ENCODE measurements at regions not wholly inside any gene's neighbourhood (a gene's known extent, or its start where the extent isn't known, plus 50 kb on each side); places are given as distances from the start of the nearest gene placed in this dataset.

DNA sequence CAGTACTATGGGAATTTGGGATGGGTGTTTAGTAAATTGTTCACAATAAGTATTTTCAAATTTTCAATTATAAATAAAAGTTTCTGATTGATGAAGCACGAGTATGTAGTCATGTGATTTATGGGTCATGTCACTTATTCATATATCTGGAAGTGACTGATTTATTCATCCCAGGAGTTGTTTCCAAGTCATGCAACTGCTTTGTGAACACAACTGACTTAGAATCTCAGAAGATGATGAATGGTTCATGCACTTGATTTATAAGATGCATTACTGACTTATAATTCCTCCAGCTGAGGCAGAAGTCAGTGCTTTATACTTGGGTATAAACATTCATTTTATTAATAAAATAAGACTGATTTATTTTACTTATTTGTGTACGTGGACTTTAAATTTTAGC, 137.8 kb upstream of the CBLB start:
- TF ChIP-seq EZH2phosphoT487 (IDR thresholded peaks at IDR 0.05; ENCODE audit: borderline replicate concordance, low read depth) (no peak), POLR2AphosphoS5 (IDR thresholded peaks at IDR 0.05; ENCODE audit: low read depth, low read length) (no peak), MXI1 (IDR thresholded peaks at IDR 0.05; ENCODE audit: low read depth, low read length) (no peak), GATA2 (CRISPR knock-in tag; IDR thresholded peaks at IDR 0.05) (no peak)
- TF ChIP-seq, protein P1, sequence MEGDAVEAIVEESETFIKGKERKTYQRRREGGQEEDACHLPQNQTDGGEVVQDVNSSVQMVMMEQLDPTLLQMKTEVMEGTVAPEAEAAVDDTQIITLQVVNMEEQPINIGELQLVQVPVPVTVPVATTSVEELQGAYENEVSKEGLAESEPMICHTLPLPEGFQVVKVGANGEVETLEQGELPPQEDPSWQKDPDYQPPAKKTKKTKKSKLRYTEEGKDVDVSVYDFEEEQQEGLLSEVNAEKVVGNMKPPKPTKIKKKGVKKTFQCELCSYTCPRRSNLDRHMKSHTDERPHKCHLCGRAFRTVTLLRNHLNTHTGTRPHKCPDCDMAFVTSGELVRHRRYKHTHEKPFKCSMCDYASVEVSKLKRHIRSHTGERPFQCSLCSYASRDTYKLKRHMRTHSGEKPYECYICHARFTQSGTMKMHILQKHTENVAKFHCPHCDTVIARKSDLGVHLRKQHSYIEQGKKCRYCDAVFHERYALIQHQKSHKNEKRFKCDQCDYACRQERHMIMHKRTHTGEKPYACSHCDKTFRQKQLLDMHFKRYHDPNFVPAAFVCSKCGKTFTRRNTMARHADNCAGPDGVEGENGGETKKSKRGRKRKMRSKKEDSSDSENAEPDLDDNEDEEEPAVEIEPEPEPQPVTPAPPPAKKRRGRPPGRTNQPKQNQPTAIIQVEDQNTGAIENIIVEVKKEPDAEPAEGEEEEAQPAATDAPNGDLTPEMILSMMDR (IDR thresholded peaks at IDR 0.05) = no peak
- TF ChIP-seq, protein P2, sequence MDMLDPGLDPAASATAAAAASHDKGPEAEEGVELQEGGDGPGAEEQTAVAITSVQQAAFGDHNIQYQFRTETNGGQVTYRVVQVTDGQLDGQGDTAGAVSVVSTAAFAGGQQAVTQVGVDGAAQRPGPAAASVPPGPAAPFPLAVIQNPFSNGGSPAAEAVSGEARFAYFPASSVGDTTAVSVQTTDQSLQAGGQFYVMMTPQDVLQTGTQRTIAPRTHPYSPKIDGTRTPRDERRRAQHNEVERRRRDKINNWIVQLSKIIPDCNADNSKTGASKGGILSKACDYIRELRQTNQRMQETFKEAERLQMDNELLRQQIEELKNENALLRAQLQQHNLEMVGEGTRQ (IDR thresholded peaks at IDR 0.05; ENCODE audit: borderline replicate concordance, low read depth, low read length) = no peak

Data from SK-N-SH (cell line).